ENCODE measurements at regions not wholly inside any gene's neighbourhood (a gene's known extent, or its start where the extent isn't known, plus 50 kb on each side); places are given as distances from the start of the nearest gene placed in this dataset.

DNA sequence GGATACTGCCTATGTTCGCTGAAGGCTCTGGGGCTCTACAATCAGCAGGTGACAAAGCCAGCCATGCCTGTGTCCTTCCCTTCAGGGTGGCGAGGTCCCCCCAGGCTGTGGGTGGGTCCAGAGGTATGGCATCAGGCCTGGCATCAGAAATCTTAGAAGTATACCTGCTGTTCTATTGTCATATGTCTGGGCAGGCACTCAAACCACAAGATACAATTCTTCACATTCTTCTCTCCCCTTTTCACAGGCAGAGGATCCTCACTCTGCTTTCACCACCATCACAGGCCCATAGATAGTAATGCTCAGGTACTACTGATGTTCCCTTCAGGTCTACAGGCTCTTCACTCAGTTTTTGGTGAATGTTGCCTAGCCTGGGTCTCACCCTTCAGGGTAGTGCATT is 1180.0 kb upstream of the CITED2 start:
- Histone ChIP-seq H3K4me1 (ENCODE audit: control insufficient read depth in 2 of 2, insufficient read depth in 2 of 2, low read length in 2 of 2) (no peaks in the 10 kb centered on the region), H3K36me3 (ENCODE audit: control insufficient read depth in 2 of 2, insufficient read depth in 2 of 2, low read length in 1 of 2) (no peaks in the 10 kb centered on the region), H3K27me3 (ENCODE audit: control insufficient read depth in 2 of 2, insufficient read depth in 1 of 2, low read length in 1 of 2) (no peaks in the 10 kb centered on the region), H3K27ac (ENCODE audit: low read depth in 1 of 2, low read length in 1 of 2) (no peak overlapping the region), H3K4me3 (ENCODE audit: low read length in 2 of 2) (no peak overlapping the region), H3K9me3 (ENCODE audit: control insufficient read depth in 2 of 2, insufficient read depth in 1 of 2, low read length in 1 of 2) (peaks cover 0 to 3% of the 10 kb centered on the region in 2 donors)
- 97% methylated on average over 2 of the region's 2 CpGs for WGBS
- no peak for DNase-seq (ENCODE audit: low read depth in 6 of 9, low spot score in 9 of 9)

DNA sequence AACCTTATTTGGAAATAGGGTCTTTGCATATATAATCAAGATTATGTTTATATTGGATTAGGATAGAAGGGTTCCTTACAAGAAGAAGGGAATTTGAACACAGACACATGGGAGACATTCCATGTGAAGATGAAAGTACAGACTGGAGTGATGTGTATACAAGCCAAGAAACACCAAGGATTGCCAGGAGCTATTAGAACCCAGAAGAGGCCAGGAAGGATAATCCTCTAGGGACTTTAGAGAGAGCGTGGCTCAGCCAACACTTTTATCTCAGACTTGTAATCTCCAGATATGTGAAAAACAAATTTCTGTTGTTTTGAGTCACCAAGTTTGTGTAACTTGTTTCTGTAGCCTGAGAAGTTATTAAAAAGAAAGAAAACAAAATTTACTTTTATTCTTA is 1173.9 kb upstream of the CITED2 start:
- DNase-seq (ENCODE audit: low read depth in 6 of 9, low spot score in 9 of 9): no peak
- Histone ChIP-seq H3K27me3 (ENCODE audit: control insufficient read depth in 2 of 2, insufficient read depth in 1 of 2, low read length in 1 of 2) (no peaks in the 10 kb centered on the region), H3K27ac (ENCODE audit: low read depth in 1 of 2, low read length in 1 of 2) (no peak overlapping the region), H3K36me3 (ENCODE audit: control insufficient read depth in 2 of 2, insufficient read depth in 2 of 2, low read length in 1 of 2) (no peaks in the 10 kb centered on the region), H3K4me3 (ENCODE audit: low read length in 2 of 2) (no peak overlapping the region), H3K4me1 (ENCODE audit: control insufficient read depth in 2 of 2, insufficient read depth in 2 of 2, low read length in 2 of 2) (no peaks in the 10 kb centered on the region), H3K9me3 (ENCODE audit: control insufficient read depth in 2 of 2, insufficient read depth in 1 of 2, low read length in 1 of 2) (no peaks in the 10 kb centered on the region)
- WGBS: 95% methylated on average over 1 of the region's 1 CpG

DNA sequence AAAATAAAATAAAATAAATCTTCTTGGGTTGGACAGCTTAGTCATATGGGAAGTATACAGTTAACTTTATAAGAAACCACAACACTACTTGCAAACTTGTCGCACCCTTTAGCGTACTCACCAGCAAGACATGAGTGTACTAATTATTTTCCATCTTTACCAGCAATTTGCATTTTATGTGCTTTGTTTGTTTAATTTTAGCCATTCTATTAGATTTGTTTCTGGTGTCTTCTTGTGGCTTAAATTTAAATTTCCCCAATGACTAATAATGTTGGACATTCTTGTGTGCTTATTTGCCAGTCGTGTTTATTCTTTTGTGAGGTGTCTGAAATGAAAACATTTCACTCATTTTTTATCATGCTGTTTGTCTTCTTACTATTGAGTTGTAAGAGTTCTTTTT is 1172.2 kb upstream of the CITED2 start:
- Histone ChIP-seq H3K9me3 (ENCODE audit: control insufficient read depth in 2 of 2, insufficient read depth in 1 of 2, low read length in 1 of 2) (no peaks in the 10 kb centered on the region), H3K27ac (ENCODE audit: low read depth in 1 of 2, low read length in 1 of 2) (no peak overlapping the region), H3K4me1 (ENCODE audit: control insufficient read depth in 2 of 2, insufficient read depth in 2 of 2, low read length in 2 of 2) (no peaks in the 10 kb centered on the region), H3K36me3 (ENCODE audit: control insufficient read depth in 2 of 2, insufficient read depth in 2 of 2, low read length in 1 of 2) (no peaks in the 10 kb centered on the region), H3K4me3 (ENCODE audit: low read length in 2 of 2) (no peak overlapping the region), H3K27me3 (ENCODE audit: control insufficient read depth in 2 of 2, insufficient read depth in 1 of 2, low read length in 1 of 2) (no peaks in the 10 kb centered on the region)
- no peak for DNase-seq (ENCODE audit: low read depth in 6 of 9, low spot score in 9 of 9)
- 98% methylated on average over 3 of the region's 3 CpGs for WGBS

DNA sequence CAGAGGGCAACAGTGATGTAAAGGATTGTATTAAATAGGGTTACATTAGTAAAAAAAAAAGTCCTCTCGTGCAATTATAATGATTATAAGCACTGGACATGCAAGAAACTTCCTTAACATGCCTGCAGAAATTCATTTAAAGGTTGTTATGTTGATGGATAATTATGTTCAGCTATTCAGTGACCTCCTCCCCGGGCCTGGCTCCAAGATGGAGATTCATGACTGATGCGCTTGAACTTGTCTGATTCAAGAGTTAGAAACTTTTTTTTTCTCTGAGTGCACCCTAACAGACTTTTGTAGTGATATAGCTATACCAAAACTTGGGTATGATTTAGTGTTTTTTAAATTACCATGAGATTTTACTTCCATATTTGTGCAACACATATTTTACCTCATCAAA is 1170.0 kb upstream of the CITED2 start:
- WGBS: 94% methylated on average over 3 of the region's 3 CpGs
- Histone ChIP-seq H3K9me3 (ENCODE audit: control insufficient read depth in 2 of 2, insufficient read depth in 1 of 2, low read length in 1 of 2) (no peaks in the 10 kb centered on the region), H3K27me3 (ENCODE audit: control insufficient read depth in 2 of 2, insufficient read depth in 1 of 2, low read length in 1 of 2) (no peaks in the 10 kb centered on the region), H3K27ac (ENCODE audit: low read depth in 1 of 2, low read length in 1 of 2) (no peak overlapping the region), H3K36me3 (ENCODE audit: control insufficient read depth in 2 of 2, insufficient read depth in 2 of 2, low read length in 1 of 2) (no peaks in the 10 kb centered on the region), H3K4me3 (ENCODE audit: low read length in 2 of 2) (no peak overlapping the region), H3K4me1 (ENCODE audit: control insufficient read depth in 2 of 2, insufficient read depth in 2 of 2, low read length in 2 of 2) (no peaks in the 10 kb centered on the region)
- DNase-seq (ENCODE audit: low read depth in 6 of 9, low spot score in 9 of 9): no peak

DNA sequence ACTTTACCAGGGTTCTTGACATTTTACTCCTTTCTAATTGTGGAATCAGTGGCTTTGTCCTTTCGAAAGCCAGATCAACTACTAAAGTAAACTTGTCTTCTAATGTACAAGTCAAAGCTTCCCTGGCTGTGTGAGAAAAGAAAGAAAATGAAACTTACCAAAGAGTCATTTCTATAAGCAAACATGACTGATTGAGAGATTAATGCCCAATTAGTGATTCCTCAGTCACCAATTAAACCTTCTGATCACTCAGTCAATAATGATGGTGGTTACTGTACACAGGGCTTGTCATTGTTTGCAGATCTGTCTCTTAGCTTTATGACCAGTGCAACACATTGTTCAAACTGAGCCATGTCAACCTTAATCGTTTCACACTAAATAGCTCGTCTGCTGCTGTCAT is 1168.4 kb upstream of the CITED2 start:
- Histone ChIP-seq H3K4me3 (ENCODE audit: low read length in 2 of 2) (no peak overlapping the region), H3K9me3 (ENCODE audit: control insufficient read depth in 2 of 2, insufficient read depth in 1 of 2, low read length in 1 of 2) (no peaks in the 10 kb centered on the region), H3K27ac (ENCODE audit: low read depth in 1 of 2, low read length in 1 of 2) (no peak overlapping the region), H3K4me1 (ENCODE audit: control insufficient read depth in 2 of 2, insufficient read depth in 2 of 2, low read length in 2 of 2) (no peaks in the 10 kb centered on the region), H3K27me3 (ENCODE audit: control insufficient read depth in 2 of 2, insufficient read depth in 1 of 2, low read length in 1 of 2) (no peaks in the 10 kb centered on the region), H3K36me3 (ENCODE audit: control insufficient read depth in 2 of 2, insufficient read depth in 2 of 2, low read length in 1 of 2) (no peaks in the 10 kb centered on the region)
- 95% methylated on average over 3 of the region's 3 CpGs for WGBS
- no peak for DNase-seq (ENCODE audit: low read depth in 6 of 9, low spot score in 9 of 9)

DNA sequence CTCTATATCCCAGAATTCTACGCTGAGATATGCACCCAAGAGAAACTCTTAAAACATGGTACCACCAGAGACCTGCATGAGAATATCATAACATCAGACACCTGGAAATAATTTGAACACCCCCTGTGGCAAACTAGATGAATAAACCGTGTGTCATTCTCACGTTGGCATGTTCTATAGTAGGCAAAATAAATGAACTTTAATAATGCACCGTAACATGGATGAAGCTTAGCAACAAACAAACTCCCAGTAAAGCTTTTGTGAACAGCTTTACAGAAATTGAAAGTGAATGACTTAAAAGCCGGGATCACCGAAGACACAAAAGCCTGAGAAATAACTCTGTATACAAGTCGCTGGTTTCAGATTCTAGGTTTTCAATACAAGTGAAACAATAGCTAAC is 1166.8 kb upstream of the CITED2 start:
- 92% methylated on average over 7 of the region's 7 CpGs for WGBS
- no peaks in the 10 kb centered on the region for H3K36me3 ChIP-seq (ENCODE audit: control insufficient read depth in 2 of 2, insufficient read depth in 2 of 2, low read length in 1 of 2)
- H3K27me3 ChIP-seq (ENCODE audit: control insufficient read depth in 2 of 2, insufficient read depth in 1 of 2, low read length in 1 of 2): no peaks in the 10 kb centered on the region
- no peaks in the 10 kb centered on the region for H3K4me1 ChIP-seq (ENCODE audit: control insufficient read depth in 2 of 2, insufficient read depth in 2 of 2, low read length in 2 of 2)
- H3K27ac ChIP-seq (ENCODE audit: low read depth in 1 of 2, low read length in 1 of 2): no peak overlapping the region
- no peak overlapping the region for H3K4me3 ChIP-seq (ENCODE audit: low read length in 2 of 2)
- no peak for DNase-seq (ENCODE audit: low read depth in 6 of 9, low spot score in 9 of 9)
- no peaks in the 10 kb centered on the region for H3K9me3 ChIP-seq (ENCODE audit: control insufficient read depth in 2 of 2, insufficient read depth in 1 of 2, low read length in 1 of 2)

DNA sequence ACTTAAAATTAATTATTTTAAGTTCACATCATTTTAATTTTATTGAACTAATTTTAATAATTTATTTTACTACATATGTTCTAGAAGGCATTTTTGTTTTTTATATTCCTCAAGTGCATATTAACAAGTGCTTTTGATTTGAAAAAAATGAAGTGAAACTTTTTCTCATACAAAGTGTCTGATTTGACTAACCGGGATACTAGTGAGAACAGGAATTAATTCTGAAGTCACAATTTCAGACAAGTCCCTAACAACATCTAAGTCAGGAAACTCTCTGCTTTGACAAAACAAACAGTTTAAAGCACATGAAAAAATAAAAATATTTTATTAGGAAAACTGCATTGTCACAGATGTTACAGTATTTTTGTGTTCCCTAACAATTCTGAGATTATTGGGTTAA is 1166.3 kb upstream of the CITED2 start:
- Histone ChIP-seq H3K9me3 (ENCODE audit: control insufficient read depth in 2 of 2, insufficient read depth in 1 of 2, low read length in 1 of 2) (no peaks in the 10 kb centered on the region), H3K4me3 (ENCODE audit: low read length in 2 of 2) (no peak overlapping the region), H3K27me3 (ENCODE audit: control insufficient read depth in 2 of 2, insufficient read depth in 1 of 2, low read length in 1 of 2) (no peaks in the 10 kb centered on the region), H3K36me3 (ENCODE audit: control insufficient read depth in 2 of 2, insufficient read depth in 2 of 2, low read length in 1 of 2) (no peaks in the 10 kb centered on the region), H3K27ac (ENCODE audit: low read depth in 1 of 2, low read length in 1 of 2) (no peak overlapping the region), H3K4me1 (ENCODE audit: control insufficient read depth in 2 of 2, insufficient read depth in 2 of 2, low read length in 2 of 2) (no peaks in the 10 kb centered on the region)
- WGBS: 92% methylated on average over 1 of the region's 1 CpG
- no peak for DNase-seq (ENCODE audit: low read depth in 6 of 9, low spot score in 9 of 9)

DNA sequence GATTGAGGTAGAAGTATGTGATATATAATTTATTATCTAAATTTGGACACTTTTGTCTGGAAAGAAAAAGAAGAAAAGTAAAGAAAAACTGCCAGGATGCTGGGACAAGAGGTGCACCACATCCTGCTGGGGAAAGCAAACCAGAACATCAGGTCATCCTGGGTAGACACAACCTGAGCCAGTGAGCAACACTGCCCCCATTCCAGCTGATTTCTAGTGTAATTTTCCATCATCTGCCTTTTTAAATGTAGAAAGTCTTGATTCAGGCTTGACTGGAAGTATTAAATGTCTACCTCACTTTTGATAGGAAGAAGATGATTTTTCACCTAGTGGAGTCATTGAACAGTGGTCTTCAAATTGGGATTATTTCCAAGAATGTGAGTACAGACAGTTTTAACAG is 1164.5 kb upstream of the CITED2 start:
- H3K4me1 ChIP-seq (ENCODE audit: control insufficient read depth in 2 of 2, insufficient read depth in 2 of 2, low read length in 2 of 2): no peaks in the 10 kb centered on the region
- no peak overlapping the region for H3K27ac ChIP-seq (ENCODE audit: low read depth in 1 of 2, low read length in 1 of 2)

DNA sequence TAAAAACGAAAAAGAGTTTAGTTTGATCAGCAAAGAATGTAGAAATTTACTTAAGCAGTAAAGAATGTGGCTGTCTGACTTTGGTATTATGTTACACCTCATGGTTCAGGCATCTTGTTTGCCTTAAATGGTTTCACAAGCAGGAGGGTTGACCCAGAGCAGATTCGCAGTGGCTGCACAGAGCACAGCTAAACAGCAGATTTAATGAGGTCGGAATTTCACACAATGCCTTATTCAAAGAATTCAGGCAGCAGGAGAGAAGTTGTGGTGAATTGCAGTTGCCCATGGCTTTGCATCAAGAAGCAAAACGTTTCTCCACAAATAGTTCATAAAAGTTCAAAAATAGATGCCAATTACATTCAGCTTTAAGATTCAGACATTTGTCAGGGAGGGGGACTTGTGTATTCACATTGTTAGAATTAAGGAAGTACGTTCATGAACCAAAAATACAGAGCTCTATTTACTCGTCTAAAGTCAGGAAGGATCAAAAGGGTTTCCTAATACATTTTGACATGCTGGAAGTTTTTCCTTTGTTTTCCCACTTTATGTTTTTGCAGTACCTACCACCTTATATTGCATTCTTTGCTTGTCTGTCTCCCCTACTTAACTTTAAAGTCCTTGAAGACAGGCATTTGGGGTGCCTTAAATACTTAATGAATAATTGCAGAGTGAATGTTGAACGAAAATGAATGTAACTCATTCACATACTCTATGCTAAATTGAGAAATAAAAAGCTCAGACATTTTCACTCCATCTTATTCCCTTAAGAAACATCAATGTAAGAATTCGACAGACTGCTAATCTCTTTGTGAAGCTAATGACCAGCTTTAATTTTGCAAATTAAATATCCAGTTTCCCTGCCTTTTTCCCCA is 1163.6 kb upstream of the CITED2 start:
- 74% methylated on average over 8 of the region's 8 CpGs for WGBS
- H3K4me1 ChIP-seq (ENCODE audit: control insufficient read depth in 2 of 2, insufficient read depth in 2 of 2, low read length in 2 of 2): no peaks in the 10 kb centered on the region
- H3K9me3 ChIP-seq (ENCODE audit: control insufficient read depth in 2 of 2, insufficient read depth in 1 of 2, low read length in 1 of 2): no peaks in the 10 kb centered on the region
- no peaks in the 10 kb centered on the region for H3K27me3 ChIP-seq (ENCODE audit: control insufficient read depth in 2 of 2, insufficient read depth in 1 of 2, low read length in 1 of 2)
- no peak overlapping the region for H3K4me3 ChIP-seq (ENCODE audit: low read length in 2 of 2)
- H3K27ac ChIP-seq (ENCODE audit: low read depth in 1 of 2, low read length in 1 of 2): no peak overlapping the region
- no peaks in the 10 kb centered on the region for H3K36me3 ChIP-seq (ENCODE audit: control insufficient read depth in 2 of 2, insufficient read depth in 2 of 2, low read length in 1 of 2)
- DNase-seq (ENCODE audit: low read depth in 6 of 9, low spot score in 9 of 9): no peak

More for the DNA sequence above, 1164.5 kb upstream of the CITED2 start:
- Histone ChIP-seq H3K9me3 (ENCODE audit: control insufficient read depth in 2 of 2, insufficient read depth in 1 of 2, low read length in 1 of 2) (no peaks in the 10 kb centered on the region), H3K36me3 (ENCODE audit: control insufficient read depth in 2 of 2, insufficient read depth in 2 of 2, low read length in 1 of 2) (no peaks in the 10 kb centered on the region), H3K4me3 (ENCODE audit: low read length in 2 of 2) (no peak overlapping the region), H3K27me3 (ENCODE audit: control insufficient read depth in 2 of 2, insufficient read depth in 1 of 2, low read length in 1 of 2) (no peaks in the 10 kb centered on the region)
- DNase-seq (ENCODE audit: low read depth in 6 of 9, low spot score in 9 of 9): no peak

Data from thymus (tissue), 11 donors.